GM06990 (cell line): ENCODE measurements at regions not wholly inside any gene's neighbourhood (a gene's known extent, or its start where the extent isn't known, plus 50 kb on each side); places are given as distances from the start of the nearest gene placed in this dataset.
"Not testable (repeated sequence)": the region's sequence is repeated elsewhere in the genome, so short reads cannot be mapped to it uniquely, and the experiment has no call there.

Experiments
- DNase-seq: peaks from one replicate; pipeline ENCODE4 v3.0.0-alpha.2; 2011; ENCODE audit not compliant: insufficient read length; ENCODE audit errors: extremely low read depth
- H3K27me3 ChIP-seq: replicated peaks from 2 replicates; pipeline ENCODE4 v1.6.0; 2011; ENCODE audit warnings: low read length; ENCODE audit not compliant: control insufficient read depth, insufficient read depth
- H3K36me3 ChIP-seq: 2 replicates; pipeline ENCODE4 v1.5.1; 2011; ENCODE audit warnings: low read length; ENCODE audit not compliant: control insufficient read depth, insufficient read depth
- H3K4me3 ChIP-seq: replicated peaks from 2 replicates; pipeline ENCODE4 v1.5.1; 2011; ENCODE audit warnings: low read depth, mild to moderate bottlenecking, control low read depth, low read length
- CTCF ChIP-seq: IDR thresholded peaks from 2 replicates; pipeline ENCODE4 v1.5.1; 2011; ENCODE audit warnings: low read length, control low read depth, mild to moderate bottlenecking, inconsistent platforms; ENCODE audit not compliant: insufficient read depth, poor library complexity, severe bottlenecking

GRCh38 chr5:63794296-63794695 is 167.9 kb downstream of the HTR1A start:
- TF ChIP-seq CTCF, result no peak
- DNase-seq, result no peak
- Histone ChIP-seq H3K27me3 (no peaks in the 10 kb centered on the region), H3K4me3 (no peak overlapping the region), H3K36me3 (no peaks in the 10 kb centered on the region)

- DNase-seq, result no peak
Measured at GRCh38 chr5:63774939-63775338, 187.3 kb downstream of the HTR1A start.

GRCh38 chr5:63768221-63768620 is 194.0 kb downstream of the HTR1A start:
- Histone ChIP-seq H3K4me3 (no peak overlapping the region), H3K36me3 (no peaks in the 10 kb centered on the region), H3K27me3 (no peaks in the 10 kb centered on the region)
- no peak for DNase-seq
- TF ChIP-seq CTCF, result no peak

More at GRCh38 chr5:63774939-63775338, 187.3 kb downstream of the HTR1A start:
- no peak overlapping the region for H3K4me3 ChIP-seq
- TF ChIP-seq CTCF, result no peak
- no peaks in the 10 kb centered on the region for H3K27me3 ChIP-seq
- no peaks in the 10 kb centered on the region for H3K36me3 ChIP-seq

GRCh38 chr5:63760965-63761364 is 201.3 kb downstream of the HTR1A start:
- TF ChIP-seq CTCF, result no peak
- DNase-seq, result no peak
- H3K4me3 ChIP-seq, result no peak overlapping the region
- no peaks in the 10 kb centered on the region for H3K27me3 ChIP-seq
- no peaks in the 10 kb centered on the region for H3K36me3 ChIP-seq

GRCh38 chr5:63743096-63743798 is 219.0 kb downstream of the HTR1A start:
- DNase-seq, result no peak

GRCh38 chr5:63732880-63733279 is 229.4 kb downstream of the HTR1A start:
- DNase-seq, H3K36me3 ChIP-seq, H3K27me3 ChIP-seq, H3K4me3 ChIP-seq: not testable (repeated sequence)

More at GRCh38 chr5:63743096-63743798, 219.0 kb downstream of the HTR1A start:
- Histone ChIP-seq H3K4me3 (no peak overlapping the region), H3K36me3 (no peaks in the 10 kb centered on the region), H3K27me3 (no peaks in the 10 kb centered on the region; the same call in 1 of the 2 replicates)
- no peak for TF ChIP-seq CTCF
